Esophagus squamous epithelium (tissue), 4 donors: ENCODE measurements at regions not wholly inside any gene's neighbourhood (a gene's known extent, or its start where the extent isn't known, plus 50 kb on each side); places are given as distances from the start of the nearest gene placed in this dataset.

Source experiments
- CTCF ChIP-seq, 6 experiments: fragments of 450-650 bp in 4 of 6; fragments of 200-600 bp in 2 of 6; sonication (generic) in 2 of 6; IDR thresholded peaks; one replicate each; pipeline ENCODE4 v1.5.1; 2016 to 2019; ENCODE audit warnings: antibody characterized with exemption in 6 of 6, mild to moderate bottlenecking in 4 of 6, moderate library complexity in 4 of 6
- POLR2A ChIP-seq, 4 donors: fragments of 450-650 bp; IDR thresholded peaks; one replicate each; pipeline ENCODE4 v1.6.1; 2017; ENCODE audit warnings: antibody characterized with exemption in 4 of 4, mild to moderate bottlenecking in 4 of 4, moderate library complexity in 3 of 4

GRCh38 chr18:30403278-30403677, 639.3 kb downstream of the DSC3 start:
- TF ChIP-seq POLR2A (IDR thresholded peaks at IDR 0.05) (no peak), CTCF (IDR thresholded peaks at IDR 0.05) (no peak)
